GM23338 (cell line): ENCODE measurements at regions not wholly inside any gene's neighbourhood (a gene's known extent, or its start where the extent isn't known, plus 50 kb on each side); places are given as distances from the start of the nearest gene placed in this dataset.

Source experiments
- ATAC-seq: fragments of 200-7000 bp; cut with Tn5 transposase; 3 replicates; pipeline ENCODE4 v1.9.1; 2020
- DNase-seq: peaks from one replicate; pipeline ENCODE4 v3.0.0-alpha.2; 2015; ENCODE audit warnings: low spot score
- H2AFZ ChIP-seq: fragments of 200-600 bp; sonication (generic); 2 replicates; pipeline ENCODE4 v1.8.0; 2016; ENCODE audit warnings: antibody characterized with exemption, mild to moderate bottlenecking, moderate library complexity
- H3F3A ChIP-seq: fragments of 200-600 bp; sonication (generic); replicated peaks from 2 replicates; pipeline ENCODE4 v1.8.0; 2017; ENCODE audit warnings: antibody characterized with exemption, mixed run types, low read depth
- H3K27ac ChIP-seq: fragments of 200-600 bp; sonication (generic); 2 replicates; pipeline ENCODE4 v1.6.1; 2016; ENCODE audit warnings: low read depth
- H3K27me3 ChIP-seq: fragments of 200-600 bp; sonication (generic); 2 replicates; pipeline ENCODE4 v1.8.0; 2016; ENCODE audit warnings: mild to moderate bottlenecking, mixed run types, moderate library complexity; ENCODE audit not compliant: insufficient read depth
- H3K36me3 ChIP-seq: fragments of 200-600 bp; sonication (generic); 2 replicates; pipeline ENCODE4 v1.8.0; 2016; ENCODE audit warnings: mild to moderate bottlenecking; ENCODE audit not compliant: insufficient read depth
- H3K4me1 ChIP-seq: fragments of 200-600 bp; sonication (generic); 2 replicates; pipeline ENCODE4 v1.8.0; 2016; ENCODE audit warnings: mild to moderate bottlenecking, moderate library complexity; ENCODE audit not compliant: insufficient read depth
- H3K4me2 ChIP-seq: fragments of 200-600 bp; sonication (generic); 2 replicates; pipeline ENCODE4 v1.7.1; 2017; ENCODE audit warnings: mixed run types
- H3K4me3 ChIP-seq: fragments of 200-600 bp; sonication (generic); 2 replicates; pipeline ENCODE4 v1.6.1; 2016; ENCODE audit warnings: mixed run types
- H3K79me2 ChIP-seq: fragments of 200-600 bp; sonication (generic); replicated peaks from 2 replicates; pipeline ENCODE4 v1.8.0; 2017; ENCODE audit warnings: mild to moderate bottlenecking; ENCODE audit not compliant: insufficient read depth
- H3K9me2 ChIP-seq: fragments of 200-600 bp; sonication (generic); 2 replicates; pipeline ENCODE4 v1.8.0; 2017; ENCODE audit not compliant: insufficient read depth
- H4K20me1 ChIP-seq: fragments of 200-600 bp; sonication (generic); replicated peaks from 2 replicates; pipeline ENCODE4 v1.8.0; 2017; ENCODE audit warnings: mild to moderate bottlenecking; ENCODE audit not compliant: insufficient read depth
- H3K27ac Mint-ChIP-seq: 2 replicates; pipeline ENCODE4 v1.8.0; 2020; ENCODE audit warnings: inconsistent platforms, mild to moderate bottlenecking, moderate library complexity, mixed read lengths
- H3K27me3 Mint-ChIP-seq: 3 replicates; pipeline ENCODE4 v1.8.0; 2022; ENCODE audit warnings: low read depth, mild to moderate bottlenecking, moderate library complexity, mixed read lengths, inconsistent platforms; ENCODE audit not compliant: insufficient read depth, poor library complexity
- H3K36me3 Mint-ChIP-seq: 3 replicates; pipeline ENCODE4 v1.8.0; 2021; ENCODE audit warnings: low read depth, mild to moderate bottlenecking, inconsistent platforms, moderate library complexity, mixed read lengths
- H3K4me1 Mint-ChIP-seq: 3 replicates; pipeline ENCODE4 v1.8.0; 2020; ENCODE audit warnings: mild to moderate bottlenecking, inconsistent platforms, mixed read lengths
- H3K4me3 Mint-ChIP-seq: 3 replicates; pipeline ENCODE4 v1.8.0; 2021; ENCODE audit warnings: moderate library complexity, mild to moderate bottlenecking, inconsistent platforms, mixed read lengths
- H3K9me3 Mint-ChIP-seq: 3 replicates; pipeline ENCODE4 v1.8.0; 2020; ENCODE audit warnings: moderate library complexity, mild to moderate bottlenecking, inconsistent platforms, mixed read lengths
- EZH2 ChIP-seq: fragments of 200-600 bp; sonication (generic); IDR thresholded peaks from one replicate; pipeline ENCODE4 v1.8.0; 2017; ENCODE audit warnings: antibody characterized with exemption, mild to moderate bottlenecking, low read depth; ENCODE audit not compliant: unreplicated experiment
- EZH2phosphoT487 ChIP-seq: fragments of 200-600 bp; sonication (generic); IDR thresholded peaks from one replicate; pipeline ENCODE4 v1.8.1; 2018; ENCODE audit warnings: antibody characterized with exemption; ENCODE audit not compliant: unreplicated experiment
- NANOG ChIP-seq: IDR thresholded peaks from 2 replicates; pipeline ENCODE4 v1.6.1; 2016; ENCODE audit warnings: antibody characterized with exemption, borderline replicate concordance
- POLR2AphosphoS5 ChIP-seq: IDR thresholded peaks from 2 replicates; pipeline ENCODE4 v1.6.1; 2016; ENCODE audit warnings: antibody characterized with exemption, low read depth
- STAT1 ChIP-seq: IDR thresholded peaks from one replicate; pipeline ENCODE4 v1.6.1; 2016; ENCODE audit warnings: antibody characterized with exemption; ENCODE audit not compliant: unreplicated experiment
- ZNF114 ChIP-seq: fragments of 250-450 bp; sonication (Bioruptor Pico); IDR thresholded peaks from 2 replicates; pipeline ENCODE4 v1.5.0; 2020; ENCODE audit warnings: mild to moderate bottlenecking, moderate library complexity
- TF ChIP-seq, protein P1 (sequence below): IDR thresholded peaks from one replicate; pipeline ENCODE4 v1.6.1; 2018; ENCODE audit warnings: antibody characterized with exemption; ENCODE audit not compliant: unreplicated experiment
- TF ChIP-seq, protein P2 (sequence below), 2 experiments: fragments of 200-600 bp in 1 of 2; sonication (generic) in 1 of 2; conservative IDR thresholded peaks; 2 replicates each; pipeline versions ENCODE4 v1.5.1 to v1.6.1; 2016 to 2017; ENCODE audit warnings: antibody characterized with exemption in 2 of 2, low read depth in 2 of 2, mild to moderate bottlenecking in 2 of 2, moderate library complexity in 1 of 2
- TF ChIP-seq, protein P3 (sequence below): IDR thresholded peaks from 2 replicates; pipeline ENCODE4 v1.6.1; 2016; ENCODE audit warnings: antibody characterized with exemption

DNA sequence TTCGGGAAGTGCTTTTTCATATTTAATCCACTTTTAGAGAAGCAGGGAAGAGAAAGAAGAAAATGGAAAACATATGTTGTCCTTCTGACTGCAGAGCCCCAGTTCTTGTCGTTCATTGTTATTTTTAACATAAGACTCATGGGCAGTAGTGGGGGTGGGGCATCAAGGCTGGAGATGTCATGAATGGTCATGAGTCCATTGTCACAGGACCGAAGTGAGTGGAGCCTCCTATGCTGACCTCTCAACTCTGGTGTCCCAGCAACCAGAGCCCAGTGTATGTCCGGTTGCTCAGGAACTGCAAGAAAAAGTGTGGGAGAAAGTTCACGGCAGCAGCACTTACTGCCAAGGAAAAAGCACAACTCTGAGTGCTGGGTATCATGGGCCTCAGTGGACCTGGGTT lies 108.6 kb downstream of the BANF2 start (continued):
- TF ChIP-seq, protein P1, sequence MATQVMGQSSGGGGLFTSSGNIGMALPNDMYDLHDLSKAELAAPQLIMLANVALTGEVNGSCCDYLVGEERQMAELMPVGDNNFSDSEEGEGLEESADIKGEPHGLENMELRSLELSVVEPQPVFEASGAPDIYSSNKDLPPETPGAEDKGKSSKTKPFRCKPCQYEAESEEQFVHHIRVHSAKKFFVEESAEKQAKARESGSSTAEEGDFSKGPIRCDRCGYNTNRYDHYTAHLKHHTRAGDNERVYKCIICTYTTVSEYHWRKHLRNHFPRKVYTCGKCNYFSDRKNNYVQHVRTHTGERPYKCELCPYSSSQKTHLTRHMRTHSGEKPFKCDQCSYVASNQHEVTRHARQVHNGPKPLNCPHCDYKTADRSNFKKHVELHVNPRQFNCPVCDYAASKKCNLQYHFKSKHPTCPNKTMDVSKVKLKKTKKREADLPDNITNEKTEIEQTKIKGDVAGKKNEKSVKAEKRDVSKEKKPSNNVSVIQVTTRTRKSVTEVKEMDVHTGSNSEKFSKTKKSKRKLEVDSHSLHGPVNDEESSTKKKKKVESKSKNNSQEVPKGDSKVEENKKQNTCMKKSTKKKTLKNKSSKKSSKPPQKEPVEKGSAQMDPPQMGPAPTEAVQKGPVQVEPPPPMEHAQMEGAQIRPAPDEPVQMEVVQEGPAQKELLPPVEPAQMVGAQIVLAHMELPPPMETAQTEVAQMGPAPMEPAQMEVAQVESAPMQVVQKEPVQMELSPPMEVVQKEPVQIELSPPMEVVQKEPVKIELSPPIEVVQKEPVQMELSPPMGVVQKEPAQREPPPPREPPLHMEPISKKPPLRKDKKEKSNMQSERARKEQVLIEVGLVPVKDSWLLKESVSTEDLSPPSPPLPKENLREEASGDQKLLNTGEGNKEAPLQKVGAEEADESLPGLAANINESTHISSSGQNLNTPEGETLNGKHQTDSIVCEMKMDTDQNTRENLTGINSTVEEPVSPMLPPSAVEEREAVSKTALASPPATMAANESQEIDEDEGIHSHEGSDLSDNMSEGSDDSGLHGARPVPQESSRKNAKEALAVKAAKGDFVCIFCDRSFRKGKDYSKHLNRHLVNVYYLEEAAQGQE = no peak
- TF ChIP-seq ZNF114 (CRISPR knock-in tag) (no peak), STAT1 (no peak)

DNA sequence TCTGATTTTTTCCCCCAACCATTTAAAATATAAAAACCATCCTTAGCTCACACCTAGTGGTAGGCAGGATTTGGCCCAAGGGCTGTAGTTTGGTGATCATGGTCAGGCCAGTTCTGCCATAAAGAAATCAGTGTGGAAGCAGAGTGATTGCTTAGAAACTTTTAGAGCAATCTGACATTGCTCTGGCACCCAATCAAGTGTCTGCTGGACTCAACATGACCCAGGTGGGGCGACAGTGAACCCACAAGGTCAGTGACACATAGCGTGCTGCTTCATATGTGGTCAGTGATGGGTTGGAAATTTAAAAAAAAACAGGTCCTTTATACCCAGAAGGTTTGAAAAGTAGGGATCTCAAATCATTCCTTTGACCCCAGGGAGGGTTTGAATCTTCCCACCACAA lies 107.9 kb downstream of the BANF2 start:
- Histone ChIP-seq H3F3A (no peaks in the 10 kb centered on the region), H3K27ac (no peak overlapping the region), H3K9me2 (peaks cover 2% of the 10 kb centered on the region; the same call in 1 of the 2 replicates), H2AFZ (peak overlapping the region; percentile 97; the same call in 1 of the 2 replicates), H3K36me3 (no peaks in the 10 kb centered on the region), H3K4me2 (no peak overlapping the region), H3K79me2 (no peaks in the 10 kb centered on the region), H3K27me3 (no peaks in the 10 kb centered on the region), H4K20me1 (no peaks in the 10 kb centered on the region), H3K4me1 (peaks cover 9% of the 10 kb centered on the region; the same call in 1 of the 2 replicates), H3K4me3 (no peak overlapping the region)
- no peaks in the 10 kb centered on the region for H3K9me3 Mint-ChIP-seq
- no peaks in the 10 kb centered on the region for H3K36me3 Mint-ChIP-seq
- ATAC-seq (no peak; the same call in 2 of the 3 replicates), DNase-seq (peak; percentile 9)
- H3K4me1 Mint-ChIP-seq = peaks cover 13% of the 10 kb centered on the region
- H3K27me3 Mint-ChIP-seq = no peaks in the 10 kb centered on the region
- no peak overlapping the region; the same call in 1 of the 2 replicates for H3K27ac Mint-ChIP-seq
- TF ChIP-seq, protein P2, sequence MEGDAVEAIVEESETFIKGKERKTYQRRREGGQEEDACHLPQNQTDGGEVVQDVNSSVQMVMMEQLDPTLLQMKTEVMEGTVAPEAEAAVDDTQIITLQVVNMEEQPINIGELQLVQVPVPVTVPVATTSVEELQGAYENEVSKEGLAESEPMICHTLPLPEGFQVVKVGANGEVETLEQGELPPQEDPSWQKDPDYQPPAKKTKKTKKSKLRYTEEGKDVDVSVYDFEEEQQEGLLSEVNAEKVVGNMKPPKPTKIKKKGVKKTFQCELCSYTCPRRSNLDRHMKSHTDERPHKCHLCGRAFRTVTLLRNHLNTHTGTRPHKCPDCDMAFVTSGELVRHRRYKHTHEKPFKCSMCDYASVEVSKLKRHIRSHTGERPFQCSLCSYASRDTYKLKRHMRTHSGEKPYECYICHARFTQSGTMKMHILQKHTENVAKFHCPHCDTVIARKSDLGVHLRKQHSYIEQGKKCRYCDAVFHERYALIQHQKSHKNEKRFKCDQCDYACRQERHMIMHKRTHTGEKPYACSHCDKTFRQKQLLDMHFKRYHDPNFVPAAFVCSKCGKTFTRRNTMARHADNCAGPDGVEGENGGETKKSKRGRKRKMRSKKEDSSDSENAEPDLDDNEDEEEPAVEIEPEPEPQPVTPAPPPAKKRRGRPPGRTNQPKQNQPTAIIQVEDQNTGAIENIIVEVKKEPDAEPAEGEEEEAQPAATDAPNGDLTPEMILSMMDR (conservative IDR thresholded peaks at IDR 0.05; ENCODE audit: low read depth in 2 of 2) = no peak; a peak in 1 of 4 replicates
- TF ChIP-seq, protein P3, sequence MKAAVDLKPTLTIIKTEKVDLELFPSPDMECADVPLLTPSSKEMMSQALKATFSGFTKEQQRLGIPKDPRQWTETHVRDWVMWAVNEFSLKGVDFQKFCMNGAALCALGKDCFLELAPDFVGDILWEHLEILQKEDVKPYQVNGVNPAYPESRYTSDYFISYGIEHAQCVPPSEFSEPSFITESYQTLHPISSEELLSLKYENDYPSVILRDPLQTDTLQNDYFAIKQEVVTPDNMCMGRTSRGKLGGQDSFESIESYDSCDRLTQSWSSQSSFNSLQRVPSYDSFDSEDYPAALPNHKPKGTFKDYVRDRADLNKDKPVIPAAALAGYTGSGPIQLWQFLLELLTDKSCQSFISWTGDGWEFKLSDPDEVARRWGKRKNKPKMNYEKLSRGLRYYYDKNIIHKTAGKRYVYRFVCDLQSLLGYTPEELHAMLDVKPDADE = no peak
- TF ChIP-seq EZH2 (no peak), EZH2phosphoT487 (no peak), NANOG (no peak), POLR2AphosphoS5 (no peak)
- no peak overlapping the region for H3K4me3 Mint-ChIP-seq
